MM.1S (cell line): ENCODE measurements at regions not wholly inside any gene's neighbourhood (a gene's known extent, or its start where the extent isn't known, plus 50 kb on each side); places are given as distances from the start of the nearest gene placed in this dataset.

Experiments used
- DNase-seq: peaks from one replicate; pipeline ENCODE4 v3.0.0-alpha.2; 2015
- H2AFZ ChIP-seq: fragments of 300-600 bp; sonication (generic); 2 replicates; pipeline ENCODE4 v1.6.0; 2016; ENCODE audit warnings: antibody characterized with exemption, low read length
- H3F3A ChIP-seq: fragments of 300-600 bp; sonication (generic); 2 replicates; pipeline ENCODE4 v1.6.1; 2016; ENCODE audit warnings: mild to moderate bottlenecking, antibody characterized with exemption, low read length, moderate library complexity, mixed read lengths; ENCODE audit not compliant: insufficient read depth
- H3K27ac ChIP-seq: fragments of 300-600 bp; sonication (generic); 2 replicates; pipeline ENCODE4 v1.5.1; 2016; ENCODE audit warnings: mild to moderate bottlenecking, low read length
- H3K27me3 ChIP-seq: fragments of 300-600 bp; sonication (generic); replicated peaks from 2 replicates; pipeline ENCODE4 v1.6.0; 2016; ENCODE audit warnings: low read length; ENCODE audit not compliant: insufficient read depth
- H3K36me3 ChIP-seq: fragments of 300-600 bp; sonication (generic); replicated peaks from 2 replicates; pipeline ENCODE4 v1.6.1; 2016; ENCODE audit warnings: mild to moderate bottlenecking, low read length, mixed read lengths; ENCODE audit not compliant: insufficient read depth
- H3K4me1 ChIP-seq: fragments of 300-600 bp; sonication (generic); 2 replicates; pipeline ENCODE4 v1.6.1; 2016; ENCODE audit warnings: low read length, mixed read lengths
- H3K4me2 ChIP-seq: fragments of 300-600 bp; sonication (generic); 2 replicates; pipeline ENCODE4 v1.6.0; 2016; ENCODE audit warnings: low read depth, low read length
- H3K4me3 ChIP-seq: fragments of 300-600 bp; sonication (generic); 2 replicates; pipeline ENCODE4 v1.5.1; 2016; ENCODE audit warnings: low read length, mixed read lengths
- H3K79me2 ChIP-seq: fragments of 300-600 bp; sonication (generic); 2 replicates; pipeline ENCODE4 v1.6.1; 2016; ENCODE audit warnings: mixed run types, low read length, mixed read lengths
- H3K9ac ChIP-seq: fragments of 300-600 bp; sonication (generic); 2 replicates; pipeline ENCODE4 v1.6.1; 2016; ENCODE audit warnings: low read length, mixed read lengths
- H3K9me2 ChIP-seq: fragments of 300-600 bp; sonication (generic); replicated peaks from 2 replicates; pipeline ENCODE4 v1.6.1; 2016; ENCODE audit warnings: mild to moderate bottlenecking, low read length, mixed read lengths; ENCODE audit not compliant: insufficient read depth
- H3K9me3 ChIP-seq: fragments of 300-600 bp; sonication (generic); replicated peaks from 2 replicates; pipeline ENCODE4 v1.6.1; 2016; ENCODE audit warnings: mild to moderate bottlenecking, low read length, mixed read lengths; ENCODE audit not compliant: insufficient read depth
- H4K20me1 ChIP-seq: fragments of 300-600 bp; sonication (generic); 2 replicates; pipeline ENCODE4 v1.6.1; 2016; ENCODE audit warnings: mild to moderate bottlenecking, low read length, moderate library complexity, mixed read lengths; ENCODE audit not compliant: insufficient read depth
- EZH2 ChIP-seq: fragments of 300-600 bp; sonication (generic); optimal IDR thresholded peaks from 2 replicates; pipeline ENCODE3; 2017; ENCODE audit warnings: low read depth, mild to moderate bottlenecking, antibody characterized with exemption, low read length, mixed read lengths
- EZH2phosphoT487 ChIP-seq: fragments of 300-600 bp; sonication (generic); IDR thresholded peaks from 2 replicates; pipeline ENCODE4 v1.6.1; 2018; ENCODE audit warnings: antibody characterized with exemption, low read length
- TF ChIP-seq, protein P1 (sequence below): fragments of 300-600 bp; sonication (generic); IDR thresholded peaks from 2 replicates; pipeline ENCODE4 v1.5.1; 2016; ENCODE audit warnings: antibody characterized with exemption, low read length, mixed read lengths

DNA sequence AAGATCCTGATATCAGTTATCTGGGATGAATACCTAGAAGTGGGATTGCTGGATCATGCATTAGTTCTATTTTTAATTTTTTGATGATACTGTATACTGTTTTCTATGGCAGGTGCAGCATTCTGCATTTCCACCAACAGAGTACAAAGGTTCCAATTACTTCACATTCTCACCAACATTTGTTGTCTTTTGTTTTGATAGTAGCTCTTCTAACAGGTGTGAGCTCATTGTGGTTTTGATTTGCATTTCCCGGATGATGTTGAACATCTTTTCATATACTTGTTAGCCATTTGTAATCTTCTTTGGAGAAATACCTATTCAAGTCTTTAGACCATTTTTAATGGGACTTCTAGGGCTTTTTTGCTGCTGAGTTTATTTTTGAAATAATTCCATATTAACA lies 139.2 kb upstream of the AMOT start:
- no peaks in the 10 kb centered on the region for H4K20me1 ChIP-seq
- no peaks in the 10 kb centered on the region for H3K79me2 ChIP-seq
- H3K9me3 ChIP-seq = no peaks in the 10 kb centered on the region
- no peak overlapping the region for H2AFZ ChIP-seq
- H3K4me3 ChIP-seq = no peak overlapping the region
- no peaks in the 10 kb centered on the region for H3F3A ChIP-seq
- H3K4me2 ChIP-seq = no peak overlapping the region
- H3K27ac ChIP-seq = no peak overlapping the region
- no peak overlapping the region for H3K9ac ChIP-seq
- peak; percentile 62 for DNase-seq
- H3K36me3 ChIP-seq = no peaks in the 10 kb centered on the region
- no peaks in the 10 kb centered on the region for H3K27me3 ChIP-seq
- H3K9me2 ChIP-seq = no peaks in the 10 kb centered on the region
- H3K4me1 ChIP-seq = no peaks in the 10 kb centered on the region
- TF ChIP-seq EZH2 (no peak), EZH2phosphoT487 (no peak)
- TF ChIP-seq, protein P1, sequence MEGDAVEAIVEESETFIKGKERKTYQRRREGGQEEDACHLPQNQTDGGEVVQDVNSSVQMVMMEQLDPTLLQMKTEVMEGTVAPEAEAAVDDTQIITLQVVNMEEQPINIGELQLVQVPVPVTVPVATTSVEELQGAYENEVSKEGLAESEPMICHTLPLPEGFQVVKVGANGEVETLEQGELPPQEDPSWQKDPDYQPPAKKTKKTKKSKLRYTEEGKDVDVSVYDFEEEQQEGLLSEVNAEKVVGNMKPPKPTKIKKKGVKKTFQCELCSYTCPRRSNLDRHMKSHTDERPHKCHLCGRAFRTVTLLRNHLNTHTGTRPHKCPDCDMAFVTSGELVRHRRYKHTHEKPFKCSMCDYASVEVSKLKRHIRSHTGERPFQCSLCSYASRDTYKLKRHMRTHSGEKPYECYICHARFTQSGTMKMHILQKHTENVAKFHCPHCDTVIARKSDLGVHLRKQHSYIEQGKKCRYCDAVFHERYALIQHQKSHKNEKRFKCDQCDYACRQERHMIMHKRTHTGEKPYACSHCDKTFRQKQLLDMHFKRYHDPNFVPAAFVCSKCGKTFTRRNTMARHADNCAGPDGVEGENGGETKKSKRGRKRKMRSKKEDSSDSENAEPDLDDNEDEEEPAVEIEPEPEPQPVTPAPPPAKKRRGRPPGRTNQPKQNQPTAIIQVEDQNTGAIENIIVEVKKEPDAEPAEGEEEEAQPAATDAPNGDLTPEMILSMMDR = no peak

DNA sequence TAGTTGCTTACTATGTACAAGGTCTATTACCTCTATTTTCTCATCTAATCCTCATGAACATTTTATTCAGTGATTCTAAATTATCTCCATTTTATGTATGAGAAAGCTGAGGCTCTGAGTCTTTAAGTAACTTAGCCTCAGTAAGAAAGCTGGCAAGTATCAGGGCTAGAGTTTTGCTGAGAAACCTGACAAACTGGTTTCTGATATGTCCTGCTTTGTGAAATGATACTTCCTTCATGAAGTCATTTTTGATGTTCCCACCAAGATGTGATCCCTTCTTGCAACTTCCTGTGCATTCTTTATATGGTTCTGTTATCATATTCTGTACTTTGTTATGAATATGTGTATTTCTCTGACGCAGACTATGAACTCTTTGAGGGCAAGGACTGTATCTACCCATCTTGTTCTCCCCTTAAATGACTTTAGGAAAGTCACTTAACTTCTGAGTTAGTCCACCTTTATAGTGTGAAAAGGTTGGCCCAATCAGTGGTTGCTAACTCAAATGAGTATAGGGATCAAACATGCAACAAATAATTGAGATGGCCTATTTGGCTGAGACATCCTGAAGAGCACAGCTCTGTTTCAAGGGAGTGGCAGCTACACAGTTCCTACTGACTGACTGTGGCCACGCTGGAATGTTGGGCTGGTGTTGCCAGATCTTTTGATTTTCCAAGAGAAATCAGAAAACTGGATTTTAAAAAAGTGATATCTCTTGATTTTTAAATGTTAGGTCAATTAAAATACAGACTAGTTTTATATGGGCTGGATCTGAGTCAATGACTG lies 127.9 kb upstream of the AMOT start:
- Histone ChIP-seq H2AFZ (no peak overlapping the region), H4K20me1 (no peaks in the 10 kb centered on the region), H3K27me3 (no peaks in the 10 kb centered on the region), H3K9ac (no peak overlapping the region), H3K79me2 (no peaks in the 10 kb centered on the region), H3K27ac (no peak overlapping the region), H3F3A (no peaks in the 10 kb centered on the region), H3K9me2 (no peaks in the 10 kb centered on the region), H3K9me3 (no peaks in the 10 kb centered on the region), H3K4me3 (no peak overlapping the region), H3K4me2 (no peak overlapping the region), H3K4me1 (no peaks in the 10 kb centered on the region), H3K36me3 (no peaks in the 10 kb centered on the region)
- TF ChIP-seq, protein P1 = no peak
- TF ChIP-seq EZH2 (no peak), EZH2phosphoT487 (no peak)
- DNase-seq = no peak

DNA sequence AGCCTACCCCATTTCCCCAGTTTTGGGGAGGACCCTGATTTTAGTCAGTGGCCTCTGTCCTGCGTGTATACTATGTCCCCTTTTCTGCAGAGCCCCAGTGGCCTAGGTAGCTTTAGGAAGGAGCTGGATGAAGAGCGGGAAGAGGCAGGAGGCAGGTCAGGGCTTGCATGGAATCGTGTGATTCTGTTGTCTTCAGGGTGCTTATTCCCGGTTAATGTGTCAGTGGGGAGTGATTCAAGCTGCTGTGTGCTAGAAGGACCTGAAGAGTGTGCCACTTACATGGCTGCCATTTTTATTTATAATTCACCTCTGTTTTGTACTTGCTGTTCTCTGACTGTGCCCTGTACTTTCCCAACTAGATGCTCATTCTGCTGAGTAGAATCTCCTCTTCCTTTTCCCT lies 127.3 kb upstream of the AMOT start:
- no peaks in the 10 kb centered on the region for H3F3A ChIP-seq
- no peak overlapping the region for H3K4me2 ChIP-seq
- H3K79me2 ChIP-seq = no peaks in the 10 kb centered on the region
- no peaks in the 10 kb centered on the region for H4K20me1 ChIP-seq
- no peak overlapping the region for H3K27ac ChIP-seq
- DNase-seq = no peak
- no peak for TF ChIP-seq EZH2phosphoT487
- TF ChIP-seq EZH2 = no peak
- TF ChIP-seq, protein P1 = no peak
- no peaks in the 10 kb centered on the region for H3K36me3 ChIP-seq
- H3K9ac ChIP-seq = no peak overlapping the region
- H3K9me2 ChIP-seq = no peaks in the 10 kb centered on the region
- H3K4me3 ChIP-seq = no peak overlapping the region
- H2AFZ ChIP-seq = no peak overlapping the region
- H3K4me1 ChIP-seq = no peaks in the 10 kb centered on the region
- no peaks in the 10 kb centered on the region for H3K9me3 ChIP-seq
- no peaks in the 10 kb centered on the region for H3K27me3 ChIP-seq
